ENCODE measurements at regions not wholly inside any gene's neighbourhood (a gene's known extent, or its start where the extent isn't known, plus 50 kb on each side); places are given as distances from the start of the nearest gene placed in this dataset.
"Not testable (repeated sequence)": the region's sequence is repeated elsewhere in the genome, so short reads cannot be mapped to it uniquely, and the experiment has no call there.

- DNase-seq: no peak
Observed at GRCh38 chr10:125232841-125233240, 72.5 kb upstream of the CTBP2 start.

GRCh38 chr10:125231813-125232475 lies 71.6 kb upstream of the CTBP2 start:
- DNase-seq: no peak

GRCh38 chr10:125231116-125231812 lies 70.9 kb upstream of the CTBP2 start:
- DNase-seq: no peak

GRCh38 chr10:125230251-125230650 lies 69.9 kb upstream of the CTBP2 start:
- no peak for DNase-seq

- DNase-seq: not testable (repeated sequence)
Observed at GRCh38 chr10:125228245-125228940, 68.0 kb upstream of the CTBP2 start.

- DNase-seq: no peak
Observed at GRCh38 chr10:125227546-125227945, 67.2 kb upstream of the CTBP2 start.

- DNase-seq: no peak
Observed at GRCh38 chr10:125226823-125227222, 66.5 kb upstream of the CTBP2 start.

GRCh38 chr10:125226005-125226404 lies 65.6 kb upstream of the CTBP2 start:
- DNase-seq: no peak

- no peak for DNase-seq
Observed at GRCh38 chr10:125225051-125225450, 64.7 kb upstream of the CTBP2 start.

GRCh38 chr10:125222515-125223308 lies 62.3 kb upstream of the CTBP2 start:
- no peak for DNase-seq

GRCh38 chr10:125221716-125222115 lies 61.4 kb upstream of the CTBP2 start:
- no peak for DNase-seq

GRCh38 chr10:125219776-125220175 lies 59.4 kb upstream of the CTBP2 start:
- no peak for DNase-seq

- no peak for DNase-seq
Observed at GRCh38 chr10:125218967-125219366, 58.6 kb upstream of the CTBP2 start.

- no peak for DNase-seq
Observed at GRCh38 chr10:125217990-125218675, 57.8 kb upstream of the CTBP2 start.

- no peak for DNase-seq
Observed at GRCh38 chr10:125216861-125217260, 56.5 kb upstream of the CTBP2 start.

- DNase-seq: no peak
Observed at GRCh38 chr10:125216309-125216708, 55.9 kb upstream of the CTBP2 start.

- no peak for DNase-seq
Observed at GRCh38 chr10:125214283-125214570, 53.9 kb upstream of the CTBP2 start.

GRCh38 chr10:125213541-125214282 lies 53.3 kb upstream of the CTBP2 start:
- DNase-seq: no peak

- DNase-seq: no peak
Observed at GRCh38 chr10:125212150-125212809, 51.9 kb upstream of the CTBP2 start.
